K562 (cell line): ENCODE measurements at regions not wholly inside any gene's neighbourhood (a gene's known extent, or its start where the extent isn't known, plus 50 kb on each side); places are given as distances from the start of the nearest gene placed in this dataset.

Experiments used
- ATAC-seq: fragments of 200-7000 bp; cut with Tn5 transposase; 3 replicates; pipeline ENCODE4 v1.9.1; 2020; ENCODE audit warnings: moderate library complexity
- BruUV-seq: library from RNA; stranded (reverse); fragments of 400-500 nt; replicated peaks from 2 replicates; lab custom pipeline; 2021; lab: Mats Ljungman, UMichigan
- CTCF ChIA-PET: fragments of 300-600 bp; formaldehyde crosslinking; extraction: SDS; loops from one replicate; lab custom pipeline; 2021; ENCODE audit warnings: low intra/inter-chr PET ratio; lab: Yijun Ruan, JAX
- POLR2A ChIA-PET: fragments of 300-600, 350-650 bp; sonication (Branson Sonifier 250); formaldehyde crosslinking; extraction: SDS; loops from one replicate; lab custom pipeline; 2021; ENCODE audit warnings: antibody characterized with exemption, inconsistent platforms; lab: Yijun Ruan, JAX
- DNase-seq, 4 experiments: peaks; one replicate each; pipeline versions ENCODE4 v3.0.0 to v3.0.0-alpha.2; 2011 to 2018; ENCODE audit warnings: low spot score in 3 of 4, mixed read lengths in 3 of 4; ENCODE audit errors: extremely low read depth in 1 of 4
- FAIRE-seq: peaks from 2 replicates; lab custom pipeline; 2011; peaks lifted over from hg19 to GRCh38; lab: Jason Lieb, UNC
- H2AFZ ChIP-seq: 2 replicates; pipeline ENCODE4 v1.6.0; 2011; ENCODE audit warnings: low read depth, low read length, control low read depth, inconsistent platforms
- H3K27ac ChIP-seq: fragments of 200-600 bp; 3 replicates; pipeline ENCODE4 v1.8.0; 2011; ENCODE audit warnings: low read depth, mild to moderate bottlenecking, control low read depth, inconsistent platforms, low read length, moderate library complexity, mixed read lengths; ENCODE audit errors: extremely low read depth
- H3K27me3 ChIP-seq, 2 experiments: fragments of 300-600 bp in 1 of 2; 2 replicates in 1 of 2; 3 replicates in 1 of 2; pipeline versions ENCODE4 v1.6.0 to v1.8.0; 2011; ENCODE audit warnings: inconsistent platforms in 2 of 2, low read length in 2 of 2, mild to moderate bottlenecking in 1 of 2, mixed read lengths in 1 of 2, moderate library complexity in 1 of 2; ENCODE audit not compliant: control insufficient read depth in 2 of 2, insufficient read depth in 2 of 2
- H3K36me3 ChIP-seq: fragments of 300-600 bp; 3 replicates; pipeline ENCODE4 v1.8.0; 2011; ENCODE audit warnings: mild to moderate bottlenecking, low read length, inconsistent platforms; ENCODE audit not compliant: control insufficient read depth, insufficient read depth
- H3K4me1 ChIP-seq, 2 experiments: fragments of 200-600 bp in 1 of 2; replicated peaks in 1 of 2; 2 replicates in 1 of 2; 3 replicates in 1 of 2; pipeline versions ENCODE4 v1.5.1 to v1.8.0; 2011; ENCODE audit warnings: inconsistent platforms in 2 of 2, low read length in 2 of 2, mild to moderate bottlenecking in 1 of 2, mixed read lengths in 1 of 2, moderate library complexity in 1 of 2; ENCODE audit not compliant: control insufficient read depth in 2 of 2, insufficient read depth in 2 of 2
- H3K4me2 ChIP-seq: 2 replicates; pipeline ENCODE4 v1.6.1; 2011; ENCODE audit warnings: low read length, control low read depth, inconsistent platforms, mixed read lengths; ENCODE audit not compliant: insufficient read depth
- H3K4me3 ChIP-seq: fragments of 200-600 bp; sonication (generic), shearing (Covaris generic); 2 replicates; pipeline ENCODE4 v1.5.1; 2016; ENCODE audit warnings: control low read depth, inconsistent platforms
- H3K79me2 ChIP-seq: fragments of 200-600 bp; 3 replicates; pipeline ENCODE4 v1.8.0; 2011; ENCODE audit warnings: low read length, inconsistent platforms; ENCODE audit not compliant: control insufficient read depth, insufficient read depth
- H3K9ac ChIP-seq, 2 experiments: 2 replicates each; pipeline versions ENCODE4 v1.6.0 to v1.6.1; 2011; ENCODE audit warnings: low read depth in 2 of 2, low read length in 2 of 2, control low read depth in 1 of 2, inconsistent platforms in 1 of 2, mild to moderate bottlenecking in 1 of 2, mixed read lengths in 1 of 2; ENCODE audit not compliant: insufficient read depth in 1 of 2
- H3K9me1 ChIP-seq: one replicate; pipeline ENCODE4 v1.6.0; 2011; ENCODE audit warnings: inconsistent platforms, mild to moderate bottlenecking, low read length, moderate library complexity; ENCODE audit not compliant: control insufficient read depth, insufficient read depth
- H3K9me3 ChIP-seq: replicated peaks from 2 replicates; pipeline ENCODE4 v1.5.1; 2011; ENCODE audit warnings: low read depth, low read length, inconsistent platforms; ENCODE audit not compliant: control insufficient read depth, insufficient read depth
- H4K20me1 ChIP-seq: replicated peaks from 2 replicates; pipeline ENCODE4 v1.6.1; 2011; ENCODE audit warnings: low read length, inconsistent platforms, mixed read lengths; ENCODE audit not compliant: control insufficient read depth, insufficient read depth
- CEBPB ChIP-seq: fragments of 450-650 bp; IDR thresholded peaks from 2 replicates; pipeline ENCODE4 v1.6.1; 2016; ENCODE audit warnings: missing genetic modification characterization, missing compliant biosample characterization
- ETS2 ChIP-seq: IDR thresholded peaks from 2 replicates; pipeline ENCODE4 v1.6.1; 2016; ENCODE audit warnings: borderline replicate concordance, missing genetic modification characterization, mild to moderate bottlenecking, moderate library complexity, missing compliant biosample characterization; ENCODE audit not compliant: poor library complexity, severe bottlenecking
- GABPB2 ChIP-seq: fragments of 250-450 bp; sonication (Bioruptor Pico); conservative IDR thresholded peaks from 2 replicates; pipeline ENCODE4 v1.5.1; 2021; ENCODE audit warnings: mild to moderate bottlenecking
- HEY1 ChIP-seq: fragments of 250-450 bp; sonication (Bioruptor Pico); IDR thresholded peaks from 2 replicates; pipeline ENCODE4 v1.5.0; 2020; ENCODE audit warnings: mild to moderate bottlenecking, moderate library complexity, borderline replicate concordance
- HINFP ChIP-seq: fragments of 450-650 bp; conservative IDR thresholded peaks from 2 replicates; pipeline ENCODE4 v1.6.1; 2016; ENCODE audit warnings: missing genetic modification characterization, low read depth, mild to moderate bottlenecking, control low read depth, missing compliant biosample characterization
- MAX ChIP-seq: sonication (generic); formaldehyde crosslinking; IDR thresholded peaks from 2 replicates; pipeline ENCODE4 v1.9.0; 2022; ENCODE audit warnings: mild to moderate bottlenecking, missing genetic modification reagents
- MEF2D ChIP-seq: conservative IDR thresholded peaks from 2 replicates; pipeline ENCODE4 v1.6.1; 2016; ENCODE audit warnings: low read depth, missing genetic modification characterization, missing compliant biosample characterization
- NFE2L1 ChIP-seq: fragments of 450-650 bp; IDR thresholded peaks from 2 replicates; pipeline ENCODE4 v1.6.1; 2016; ENCODE audit warnings: missing genetic modification characterization, low read depth, mild to moderate bottlenecking, missing compliant biosample characterization, moderate library complexity, borderline replicate concordance
- NR1H2 ChIP-seq: sonication (generic); formaldehyde crosslinking; IDR thresholded peaks from 2 replicates; pipeline ENCODE4 v1.4.0; 2020; ENCODE audit warnings: mild to moderate bottlenecking, missing genetic modification reagents
- PYGO2 ChIP-seq: fragments of 450-650 bp; IDR thresholded peaks from 2 replicates; pipeline ENCODE4 v1.6.1; 2016; ENCODE audit warnings: mild to moderate bottlenecking, missing genetic modification characterization, moderate library complexity, missing compliant biosample characterization
- SAFB2 ChIP-seq: fragments of 200-400 bp; formaldehyde crosslinking; IDR thresholded peaks from 2 replicates; pipeline ENCODE4 v1.6.1; 2018; ENCODE audit warnings: borderline replicate concordance, low read length, low read depth, moderate library complexity; ENCODE audit not compliant: severe bottlenecking
- SMAD3 ChIP-seq: fragments of 450-650 bp; formaldehyde crosslinking; conservative IDR thresholded peaks from 2 replicates; pipeline ENCODE4 v1.4.0; 2020; ENCODE audit warnings: mild to moderate bottlenecking
- SMC3 ChIP-seq: conservative IDR thresholded peaks from 2 replicates; pipeline ENCODE4 v1.6.1; 2011; ENCODE audit warnings: low read depth, low read length, improper control_type of control experiment; ENCODE audit not compliant: insufficient read depth
- ZFPM2 ChIP-seq: fragments of 250-450 bp; sonication (Bioruptor Pico); IDR thresholded peaks from 2 replicates; pipeline ENCODE4 v1.5.1; 2022; ENCODE audit warnings: mild to moderate bottlenecking
- ZNF253 ChIP-seq: fragments of 250-450 bp; sonication (Bioruptor Pico); conservative IDR thresholded peaks from 2 replicates; pipeline ENCODE4 v1.6.1; 2021; ENCODE audit warnings: mild to moderate bottlenecking
- ZNF408 ChIP-seq: fragments of 250-450 bp; sonication (Bioruptor Pico); IDR thresholded peaks from 2 replicates; pipeline ENCODE4 v1.4.0; 2020; ENCODE audit warnings: low read depth, mild to moderate bottlenecking, moderate library complexity
- WGBS: fragments of 100-300 bp; shearing (Covaris generic); methylation state at CpG from one replicate; pipeline ENCODE4 v1.1.6; 2016; ENCODE audit warnings: low coverage, mixed read lengths; ENCODE audit not compliant: insufficient coverage; ENCODE audit errors: missing lambda C conversion rate; 5-methylcytosine and 5-hydroxymethylcytosine counted together
- in situ Hi-C: fragments of 300-500 bp; cut with MboI; formaldehyde crosslinking; loops from 4 replicates; pipeline ENCODE4 v1.15.0; 2018; ENCODE audit warnings: inconsistent platforms, mixed read lengths
- intact Hi-C: fragments of 100-400 bp; cut with micrococcal nuclease; formaldehyde crosslinking; loops from 2 replicates; pipeline ENCODE4 v1.14.2; 2022
- TF ChIP-seq, protein P1 (sequence below): fragments of 450-650 bp; formaldehyde crosslinking; conservative IDR thresholded peaks from 2 replicates; pipeline ENCODE4 v1.4.0; 2022; ENCODE audit warnings: mild to moderate bottlenecking, missing genetic modification characterization

GRCh38 chr22:49308300-49308699 lies 519.4 kb downstream of the BRD1 start:
- no peak overlapping the region for H3K4me3 ChIP-seq
- ChIA-PET CTCF (no interaction called here), POLR2A (no interaction called here)
- BruUV-seq, result no TSS peak
- H2AFZ ChIP-seq, result no peak overlapping the region
- TF ChIP-seq ZNF408 (CRISPR knock-in tag), result no peak
- no peak for TF ChIP-seq HEY1
- no peak for TF ChIP-seq SMC3
- no peak for TF ChIP-seq PYGO2 (tag)
- TF ChIP-seq MAX (CRISPR knock-in tag), result no peak
- no peak for TF ChIP-seq GABPB2
- no peak for TF ChIP-seq ZFPM2 (CRISPR knock-in tag)
- no peak for TF ChIP-seq NR1H2 (CRISPR knock-in tag)
- no peak for TF ChIP-seq CEBPB (tag)
- TF ChIP-seq SMAD3 (CRISPR knock-in tag), result no peak
- no peak for TF ChIP-seq SAFB2
- TF ChIP-seq, protein P1, sequence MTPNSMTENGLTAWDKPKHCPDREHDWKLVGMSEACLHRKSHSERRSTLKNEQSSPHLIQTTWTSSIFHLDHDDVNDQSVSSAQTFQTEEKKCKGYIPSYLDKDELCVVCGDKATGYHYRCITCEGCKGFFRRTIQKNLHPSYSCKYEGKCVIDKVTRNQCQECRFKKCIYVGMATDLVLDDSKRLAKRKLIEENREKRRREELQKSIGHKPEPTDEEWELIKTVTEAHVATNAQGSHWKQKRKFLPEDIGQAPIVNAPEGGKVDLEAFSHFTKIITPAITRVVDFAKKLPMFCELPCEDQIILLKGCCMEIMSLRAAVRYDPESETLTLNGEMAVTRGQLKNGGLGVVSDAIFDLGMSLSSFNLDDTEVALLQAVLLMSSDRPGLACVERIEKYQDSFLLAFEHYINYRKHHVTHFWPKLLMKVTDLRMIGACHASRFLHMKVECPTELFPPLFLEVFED (CRISPR knock-in tag), result no peak
- no peak for TF ChIP-seq ETS2 (tag)
- TF ChIP-seq NFE2L1, result no peak
- TF ChIP-seq MEF2D, result no peak
- TF ChIP-seq ZNF253, result no peak
- TF ChIP-seq HINFP (tag), result no peak
- H3K4me2 ChIP-seq, result no peak overlapping the region
- H3K9me3 ChIP-seq, result no peaks in the 10 kb centered on the region
- H3K79me2 ChIP-seq, result no peaks in the 10 kb centered on the region
- no peak for DNase-seq
- no peak for ATAC-seq
- H3K27me3 ChIP-seq, result peaks cover 0 to 26% of the 10 kb centered on the region in 2 experiments; a peak in 3 of 5 replicates
- no peaks in the 10 kb centered on the region for H3K9me1 ChIP-seq
- H3K4me1 ChIP-seq, result peaks cover 0 to 9% of the 10 kb centered on the region in 2 experiments; a peak in 2 of 5 replicates
- intact Hi-C loops (no loop called here), in situ Hi-C loops (loop anchor here (25.0 kb wide), 1 partner anchor 271 kb away; no protein-coding TSS in a partner anchor)
- no peaks in the 10 kb centered on the region for H3K36me3 ChIP-seq
- no peak overlapping the region for H3K27ac ChIP-seq
- no peak for FAIRE-seq
- H3K9ac ChIP-seq, result no peak overlapping the region
- no peaks in the 10 kb centered on the region for H4K20me1 ChIP-seq
- 2% methylated on average over 7 of the region's 11 CpGs for WGBS
